ENCODE measurements at regions not wholly inside any gene's neighbourhood (a gene's known extent, or its start where the extent isn't known, plus 50 kb on each side); places are given as distances from the start of the nearest gene placed in this dataset.

DNA sequence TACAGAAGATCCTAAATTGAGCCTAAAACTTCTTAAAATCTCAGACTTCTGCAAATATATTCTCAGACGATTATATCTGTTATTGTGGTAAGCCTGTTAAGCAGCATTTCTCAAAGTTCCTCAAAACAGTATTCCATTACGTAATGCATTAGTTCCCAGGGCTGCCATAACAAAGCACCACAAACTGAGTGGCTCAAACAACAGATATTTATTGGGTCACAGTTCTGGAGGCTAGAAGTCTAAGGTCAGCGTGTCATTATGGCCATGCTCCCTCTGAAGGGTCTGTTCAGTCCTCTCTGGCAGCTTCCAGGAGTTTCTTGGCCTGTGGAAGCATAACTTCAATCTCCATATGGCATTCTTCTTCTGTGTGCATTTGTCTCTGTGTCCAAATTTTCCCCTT lies 103.5 kb upstream of the ST6GALNAC5 start:
- H3K9me3 ChIP-seq (ENCODE audit: low read length), result peaks cover 61% of the 10 kb centered on the region
- 9% methylated on average over 3 of the region's 3 CpGs for WGBS (ENCODE audit: low lambda C conversion rate)
- no TSS peak for BruUV-seq (replicated peaks)
- no peak overlapping the region for H3K4me2 ChIP-seq (ENCODE audit: low read depth, low read length)
- CTCF ChIA-PET (ENCODE audit: low intra/inter-chr PET ratio, low total read pairs), result no interaction called here
- H3K9ac ChIP-seq (ENCODE audit: insufficient read depth, low read depth, low read length), result no peak overlapping the region
- H3K27me3 ChIP-seq (ENCODE audit: control insufficient read depth in 1 of 2, insufficient read depth in 2 of 2, low read length in 2 of 2), result no peaks in the 10 kb centered on the region
- no peaks in the 10 kb centered on the region for H4K20me1 ChIP-seq (ENCODE audit: insufficient read depth, low read length)
- in situ Hi-C loops (cut with HindIII; ENCODE audit: extremely low pct_ligation_motif_present, low pct_unique_long_range_greater_than_20kb) (no loop called here), intact Hi-C loops (cut with micrococcal nuclease; ENCODE audit: unreplicated experiment) (no loop called here)
- TF ChIP-seq ATF7 (IDR thresholded peaks at IDR 0.05) (peak; percentile 73), ATF7 (CRISPR knock-in tag; IDR thresholded peaks at IDR 0.05) (no peak)
- TF ChIP-seq, protein P1, sequence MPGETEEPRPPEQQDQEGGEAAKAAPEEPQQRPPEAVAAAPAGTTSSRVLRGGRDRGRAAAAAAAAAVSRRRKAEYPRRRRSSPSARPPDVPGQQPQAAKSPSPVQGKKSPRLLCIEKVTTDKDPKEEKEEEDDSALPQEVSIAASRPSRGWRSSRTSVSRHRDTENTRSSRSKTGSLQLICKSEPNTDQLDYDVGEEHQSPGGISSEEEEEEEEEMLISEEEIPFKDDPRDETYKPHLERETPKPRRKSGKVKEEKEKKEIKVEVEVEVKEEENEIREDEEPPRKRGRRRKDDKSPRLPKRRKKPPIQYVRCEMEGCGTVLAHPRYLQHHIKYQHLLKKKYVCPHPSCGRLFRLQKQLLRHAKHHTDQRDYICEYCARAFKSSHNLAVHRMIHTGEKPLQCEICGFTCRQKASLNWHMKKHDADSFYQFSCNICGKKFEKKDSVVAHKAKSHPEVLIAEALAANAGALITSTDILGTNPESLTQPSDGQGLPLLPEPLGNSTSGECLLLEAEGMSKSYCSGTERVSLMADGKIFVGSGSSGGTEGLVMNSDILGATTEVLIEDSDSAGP (CRISPR knock-in tag; IDR thresholded peaks at IDR 0.05; ENCODE audit: borderline replicate concordance), result no peak
- H3K27ac ChIP-seq (ENCODE audit: extremely low read length, insufficient read depth, low read length), result no peak overlapping the region
- FAIRE-seq (no peak), ATAC-seq (no peak), DNase-seq (ENCODE audit: low spot score) (no peak)
- POLR2A ChIA-PET, result no interaction called here
- no peaks in the 10 kb centered on the region for H3K79me2 ChIP-seq (ENCODE audit: insufficient read depth, low read length)
- no peaks in the 10 kb centered on the region for H3K4me1 ChIP-seq (ENCODE audit: insufficient read depth, low read length)
- H3K36me3 ChIP-seq (replicated peaks in 1 of 2; ENCODE audit: control insufficient read depth in 1 of 2, insufficient read depth in 2 of 2, low read length in 2 of 2), result no peaks in the 10 kb centered on the region
- H3K4me3 ChIP-seq (replicated peaks in 1 of 3; ENCODE audit: insufficient read depth in 1 of 3, low read depth in 2 of 3, low read length in 3 of 3), result no peak overlapping the region
- no peak overlapping the region for H2AFZ ChIP-seq (ENCODE audit: low read length)

DNA sequence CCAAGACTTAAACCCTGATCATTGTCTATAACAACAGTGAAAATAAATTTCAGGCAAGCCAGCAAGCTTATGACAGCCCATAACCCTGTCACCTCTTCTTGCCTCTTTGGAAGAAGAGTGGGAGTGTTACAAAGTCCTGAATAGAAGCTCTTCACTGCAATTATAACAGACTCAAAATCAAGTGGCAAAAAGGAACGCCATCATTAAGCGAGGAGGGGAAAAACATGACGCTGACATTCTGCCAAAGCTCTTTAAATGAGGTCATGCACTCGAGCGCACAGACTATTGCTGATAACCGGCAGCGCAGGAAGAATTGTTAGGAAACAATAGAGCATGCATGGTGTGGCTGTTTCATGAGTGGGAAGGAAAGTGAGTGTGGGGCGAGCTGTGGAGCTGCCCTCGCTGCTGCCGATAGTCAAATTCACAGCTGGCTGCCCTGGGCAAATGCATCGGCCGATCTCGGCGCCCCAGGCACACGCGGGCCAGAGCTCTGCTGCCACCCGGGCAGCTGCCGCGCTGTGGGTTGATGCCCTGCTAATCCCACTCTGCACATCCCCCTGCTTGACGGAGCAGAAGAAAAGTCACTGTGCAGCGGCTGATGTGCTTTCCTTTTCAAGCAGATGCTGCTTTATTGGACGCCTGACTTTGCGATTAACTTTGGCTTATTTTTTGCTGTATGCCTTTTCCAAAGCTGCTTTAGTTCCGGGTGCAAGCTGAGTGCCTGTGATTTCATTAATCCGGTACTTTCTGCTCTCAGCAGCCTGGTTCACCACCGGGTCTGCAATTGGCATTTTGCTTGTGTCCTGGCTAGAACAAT lies 102.4 kb upstream of the ST6GALNAC5 start:
- no TSS peak for BruUV-seq (replicated peaks)
- H3K36me3 ChIP-seq (replicated peaks in 1 of 2; ENCODE audit: control insufficient read depth in 1 of 2, insufficient read depth in 2 of 2, low read length in 2 of 2), result no peaks in the 10 kb centered on the region
- no peak overlapping the region for H2AFZ ChIP-seq (ENCODE audit: low read length)
- DNase-seq (ENCODE audit: low spot score) (no peak), ATAC-seq (no peak), FAIRE-seq (no peak)
- 45% methylated on average over 16 of the region's 26 CpGs for WGBS (ENCODE audit: low lambda C conversion rate)
- in situ Hi-C loops (cut with HindIII; ENCODE audit: extremely low pct_ligation_motif_present, low pct_unique_long_range_greater_than_20kb) (no loop called here), intact Hi-C loops (cut with micrococcal nuclease; ENCODE audit: unreplicated experiment) (no loop called here)
- H3K27ac ChIP-seq (ENCODE audit: extremely low read length, insufficient read depth, low read length), result no peak overlapping the region
- no peaks in the 10 kb centered on the region for H3K79me2 ChIP-seq (ENCODE audit: insufficient read depth, low read length)
- ChIA-PET CTCF (ENCODE audit: low intra/inter-chr PET ratio, low total read pairs) (no interaction called here), POLR2A (no interaction called here)
- no peaks in the 10 kb centered on the region for H3K4me1 ChIP-seq (ENCODE audit: insufficient read depth, low read length)
- no peaks in the 10 kb centered on the region for H4K20me1 ChIP-seq (ENCODE audit: insufficient read depth, low read length)
- peaks cover 58% of the 10 kb centered on the region for H3K9me3 ChIP-seq (ENCODE audit: low read length)
- H3K4me2 ChIP-seq (ENCODE audit: low read depth, low read length), result no peak overlapping the region
- TF ChIP-seq TAF15 (IDR thresholded peaks at IDR 0.05; ENCODE audit: low read depth, low read length, poor library complexity, severe bottlenecking), result no peak
- TF ChIP-seq, protein P2, sequence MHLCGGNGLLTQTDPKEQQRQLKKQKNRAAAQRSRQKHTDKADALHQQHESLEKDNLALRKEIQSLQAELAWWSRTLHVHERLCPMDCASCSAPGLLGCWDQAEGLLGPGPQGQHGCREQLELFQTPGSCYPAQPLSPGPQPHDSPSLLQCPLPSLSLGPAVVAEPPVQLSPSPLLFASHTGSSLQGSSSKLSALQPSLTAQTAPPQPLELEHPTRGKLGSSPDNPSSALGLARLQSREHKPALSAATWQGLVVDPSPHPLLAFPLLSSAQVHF (CRISPR knock-in tag; IDR thresholded peaks at IDR 0.05), result no peak
- no peak for TF ChIP-seq NFE2L1 (CRISPR knock-in tag; IDR thresholded peaks at IDR 0.05; ENCODE audit: borderline replicate concordance)
- TF ChIP-seq, protein P3, sequence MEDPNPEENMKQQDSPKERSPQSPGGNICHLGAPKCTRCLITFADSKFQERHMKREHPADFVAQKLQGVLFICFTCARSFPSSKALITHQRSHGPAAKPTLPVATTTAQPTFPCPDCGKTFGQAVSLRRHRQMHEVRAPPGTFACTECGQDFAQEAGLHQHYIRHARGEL (CRISPR knock-in tag; IDR thresholded peaks at IDR 0.05), result no peak
- no peaks in the 10 kb centered on the region for H3K27me3 ChIP-seq (ENCODE audit: control insufficient read depth in 1 of 2, insufficient read depth in 2 of 2, low read length in 2 of 2)
- no peak overlapping the region for H3K4me3 ChIP-seq (replicated peaks in 1 of 3; ENCODE audit: insufficient read depth in 1 of 3, low read depth in 2 of 3, low read length in 3 of 3)
- H3K9ac ChIP-seq (ENCODE audit: insufficient read depth, low read depth, low read length), result no peak overlapping the region

Data from HepG2 (cell line).